ENCODE measurements at regions not wholly inside any gene's neighbourhood (a gene's known extent, or its start where the extent isn't known, plus 50 kb on each side); places are given as distances from the start of the nearest gene placed in this dataset.
A peak's percentile ranks its signal among the peaks of the same experiment; 100 is the strongest.

- H2BK15ac ChIP-seq (ENCODE audit: low read length) = no peak overlapping the region
- ChIA-PET POLR2A (ENCODE audit: partially characterized antibody) (no interaction called here), CTCF (ENCODE audit: partially characterized antibody) (no interaction called here)
- H3K56ac ChIP-seq (replicated peaks; ENCODE audit: insufficient read length, low read depth, low read length) = no peak overlapping the region
- no peaks in the 10 kb centered on the region for H4K20me1 ChIP-seq (replicated peaks in 1 of 2; ENCODE audit: control insufficient read depth in 1 of 2, insufficient read depth in 2 of 2, low read length in 2 of 2)
- DNase-seq (ENCODE audit: low read depth in 1 of 2, low spot score in 2 of 2) (peak in 1 of 2 experiments; percentile 2), FAIRE-seq (peak; percentile 81)
- no peak overlapping the region for H2BK5ac ChIP-seq (ENCODE audit: low read depth, low read length)
- H2BK12ac ChIP-seq (ENCODE audit: low read depth, low read length) = no peak overlapping the region
- 23% methylated on average over 5 of the region's 5 CpGs; no CpG with 5 or more reads in 1 of the 2 experiments for WGBS, 2 experiments (ENCODE audit: extremely low coverage in 1 of 2, insufficient coverage in 1 of 2, insufficient read length in 1 of 2, insufficient replicate concordance in 2 of 2, low coverage in 1 of 2, low lambda C conversion rate in 2 of 2, missing lambda C conversion rate in 1 of 2)
- H3K23ac ChIP-seq (ENCODE audit: insufficient read length) = no peak overlapping the region
- H3K27ac ChIP-seq (ENCODE audit: low read depth, low read length) = no peak overlapping the region
- H3K9ac ChIP-seq (replicated peaks in 1 of 4; ENCODE audit: extremely low read depth in 1 of 4, low read depth in 3 of 4, low read length in 3 of 4) = no peak overlapping the region
- peak overlapping the region in 1 of 4 experiments; percentile 18; a peak in 1 of 8 replicates for H3K4me3 ChIP-seq (ENCODE audit: extremely low read depth in 1 of 4, insufficient read depth in 2 of 4, low read depth in 3 of 4, low read length in 4 of 4)
- H3K4ac ChIP-seq (replicated peaks; ENCODE audit: insufficient read length, low read depth, low read length) = no peak overlapping the region
- peak overlapping the region in 1 of 2 experiments; percentile 21; a peak in 2 of 4 replicates for H3K4me2 ChIP-seq (ENCODE audit: insufficient read depth in 1 of 2, low read depth in 2 of 2, low read length in 2 of 2)
- no peak overlapping the region for H2BK20ac ChIP-seq (ENCODE audit: low read length)
- H3K14ac ChIP-seq (ENCODE audit: insufficient read length) = no peak overlapping the region
- H4K8ac ChIP-seq (ENCODE audit: extremely low read depth, insufficient read depth, low read length) = no peak overlapping the region
- H3K18ac ChIP-seq (ENCODE audit: extremely low read depth, low read length) = no peak overlapping the region
- no peaks in the 10 kb centered on the region for H3K79me1 ChIP-seq (ENCODE audit: low read depth, low read length)
- no peak overlapping the region for H2AFZ ChIP-seq (ENCODE audit: low read length)
- no peak overlapping the region for H4K91ac ChIP-seq (replicated peaks; ENCODE audit: insufficient read length, low read length)
- no peaks in the 10 kb centered on the region for H3K9me3 ChIP-seq (ENCODE audit: insufficient read depth in 2 of 2, low read depth in 1 of 2, low read length in 1 of 2)
- peaks cover 0 to 3% (median 1%) of the 10 kb centered on the region in 4 experiments; a peak in 2 of 7 replicates for H3K4me1 ChIP-seq (replicated peaks in 1 of 4; ENCODE audit: control insufficient read depth in 3 of 4, insufficient read depth in 4 of 4, low read length in 3 of 4)
- H3K79me2 ChIP-seq (ENCODE audit: control insufficient read depth in 1 of 2, insufficient read depth in 2 of 2, low read length in 2 of 2) = no peaks in the 10 kb centered on the region
- H2BK120ac ChIP-seq (replicated peaks; ENCODE audit: low read depth, low read length) = no peak overlapping the region
- H2AK5ac ChIP-seq (ENCODE audit: low read depth, low read length) = no peak overlapping the region
- H3K36me3 ChIP-seq (ENCODE audit: control insufficient read depth in 2 of 4, insufficient read depth in 4 of 4, low read length in 3 of 4) = no peaks in the 10 kb centered on the region
- no peaks in the 10 kb centered on the region for H3K27me3 ChIP-seq (replicated peaks in 1 of 4; ENCODE audit: control insufficient read depth in 3 of 4, extremely low read depth in 1 of 4, insufficient read depth in 3 of 4, low read length in 3 of 4)
- H4K5ac ChIP-seq (ENCODE audit: insufficient read length, low read depth, low read length) = no peak overlapping the region
- H3K23me2 ChIP-seq (ENCODE audit: low read depth, low read length) = no peaks in the 10 kb centered on the region
- TF ChIP-seq CEBPB (IDR thresholded peaks at IDR 0.05; ENCODE audit: low read depth, low read length) (0 out of 2 replicates have a peak, but pooled peaks have one; percentile 51), BACH1 (IDR thresholded peaks at IDR 0.05; ENCODE audit: low read length) (no peak), HDAC6 (IDR thresholded peaks at IDR 0.05; ENCODE audit: low read depth, low read length) (no peak), SIX5 (IDR thresholded peaks at IDR 0.05; ENCODE audit: low read depth, low read length) (no peak), FOSL1 (IDR thresholded peaks at IDR 0.05; ENCODE audit: insufficient read depth, low read depth, low read length) (no peak), TAF7 (optimal IDR thresholded peaks at IDR 0.05; ENCODE audit: borderline replicate concordance, low read depth, low read length) (no peak), KDM5A (IDR thresholded peaks at IDR 0.05; ENCODE audit: low read length) (no peak), POLR2AphosphoS5 (IDR thresholded peaks at IDR 0.05; ENCODE audit: low read depth, low read length) (no peak), MAX (IDR thresholded peaks at IDR 0.05) (0 out of 2 replicates have a peak, but pooled peaks have one; percentile 21), RXRA (IDR thresholded peaks at IDR 0.05; ENCODE audit: insufficient read depth, low read depth, low read length) (no peak), SP4 (IDR thresholded peaks at IDR 0.05; ENCODE audit: low read length) (no peak), BCL11A (IDR thresholded peaks at IDR 0.05; ENCODE audit: low read depth in 2 of 2, low read length in 2 of 2) (no peak), TAF1 (IDR thresholded peaks at IDR 0.05; ENCODE audit: low read depth, low read length) (no peak), CHD2 (IDR thresholded peaks at IDR 0.05; ENCODE audit: low read length) (no peak), SAP30 (IDR thresholded peaks at IDR 0.05; ENCODE audit: insufficient read depth, insufficient replicate concordance, low read length) (no peak), NANOG (IDR thresholded peaks at IDR 0.05; ENCODE audit: insufficient read depth, low read depth, low read length, poor library complexity, severe bottlenecking) (no peak)
Measured at GRCh38 chr13:103694033-103694432, 627.8 kb upstream of the SLC10A2 start.
